ENCODE measurements at regions not wholly inside any gene's neighbourhood (a gene's known extent, or its start where the extent isn't known, plus 50 kb on each side); places are given as distances from the start of the nearest gene placed in this dataset.

DNA sequence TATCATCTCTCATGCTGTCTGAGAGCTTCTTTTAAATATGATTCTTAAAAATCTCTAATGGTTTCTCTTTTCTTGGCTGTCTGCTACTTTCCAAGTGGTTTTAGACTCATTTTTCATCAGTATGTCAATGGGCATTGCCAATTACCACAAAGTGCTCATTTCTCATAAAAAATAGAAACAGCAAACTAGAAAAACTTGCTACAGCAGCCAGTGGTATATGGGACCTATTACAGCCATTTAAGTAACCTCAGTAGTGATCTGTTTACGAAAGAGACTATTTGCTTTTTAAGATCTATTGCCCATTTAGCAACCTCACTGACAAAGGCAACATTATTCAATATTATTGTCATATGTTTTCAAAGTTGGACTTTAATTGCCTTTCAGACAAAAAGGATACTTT is 207.1 kb upstream of the RHOBTB1 start:
- H2BK5ac ChIP-seq (ENCODE audit: low read depth, low read length, poor library complexity) = no peak overlapping the region
- no peak overlapping the region for H3K4me2 ChIP-seq (ENCODE audit: low read length)
- no peak overlapping the region for H4K8ac ChIP-seq (ENCODE audit: low read depth, low read length)
- no peak overlapping the region for H3K27ac ChIP-seq (ENCODE audit: low read depth, low read length)
- no peaks in the 10 kb centered on the region for H3K4me1 ChIP-seq (ENCODE audit: control insufficient read depth in 1 of 2, insufficient read depth in 2 of 2, low read length in 2 of 2)
- H2AK5ac ChIP-seq (ENCODE audit: low read length) = no peak overlapping the region
- no peak overlapping the region for H3K18ac ChIP-seq (ENCODE audit: low read length)
- H2AFZ ChIP-seq (ENCODE audit: insufficient read depth, low read length, poor library complexity) = no peak overlapping the region
- DNase-seq = no peak
- no peaks in the 10 kb centered on the region for H3K79me1 ChIP-seq (ENCODE audit: low read length)
- H3K4ac ChIP-seq (ENCODE audit: low read depth, low read length) = no peak overlapping the region
- no peak overlapping the region for H3K23ac ChIP-seq (ENCODE audit: low read length)
- H4K91ac ChIP-seq (ENCODE audit: low read depth, low read length) = no peak overlapping the region
- H2BK12ac ChIP-seq (ENCODE audit: low read length) = no peak overlapping the region
- no peak overlapping the region for H3K4me3 ChIP-seq (ENCODE audit: low read depth, low read length)
- no peaks in the 10 kb centered on the region for H3K27me3 ChIP-seq (ENCODE audit: insufficient read depth, low read length)
- H3K36me3 ChIP-seq (ENCODE audit: control insufficient read depth in 1 of 2, insufficient read depth in 2 of 2, low read length in 2 of 2) = no peaks in the 10 kb centered on the region
- H3K79me2 ChIP-seq (ENCODE audit: control insufficient read depth, insufficient read depth, low read length, poor library complexity) = no peaks in the 10 kb centered on the region
- no peak overlapping the region for H3K9ac ChIP-seq (ENCODE audit: low read length)
- H3K14ac ChIP-seq (ENCODE audit: low read length) = no peak overlapping the region
- H2BK120ac ChIP-seq (ENCODE audit: insufficient read depth, low read length, poor library complexity) = no peak overlapping the region
- H3K9me3 ChIP-seq (ENCODE audit: insufficient read depth, low read depth, low read length) = no peaks in the 10 kb centered on the region
- WGBS (ENCODE audit: extremely low coverage, insufficient coverage, insufficient read length) = no CpG with 5 or more reads among the region's 1 CpG
- H4K12ac ChIP-seq (ENCODE audit: low read depth, low read length) = no peak overlapping the region

DNA sequence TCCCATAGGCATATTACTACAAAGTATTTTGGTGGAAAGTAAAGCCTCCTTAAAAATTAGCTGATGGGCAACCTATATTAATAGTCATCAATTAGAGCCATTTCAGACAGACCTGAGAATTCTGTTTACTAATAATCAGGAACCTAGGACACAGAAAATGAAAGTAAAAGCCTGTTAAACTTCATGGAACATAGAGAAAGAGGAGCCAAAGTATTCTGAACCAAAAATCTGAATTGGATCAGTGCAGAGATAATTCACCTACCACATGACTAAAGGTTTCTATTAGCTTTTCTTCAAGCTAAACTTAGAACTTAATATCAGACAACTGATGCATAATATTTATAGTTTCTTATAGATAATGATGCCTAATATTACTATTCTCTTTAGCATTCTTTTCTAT is 204.5 kb upstream of the RHOBTB1 start:
- no peak overlapping the region for H3K14ac ChIP-seq (ENCODE audit: low read length)
- no peaks in the 10 kb centered on the region for H3K79me1 ChIP-seq (ENCODE audit: low read length)
- H2AFZ ChIP-seq (ENCODE audit: insufficient read depth, low read length, poor library complexity) = no peak overlapping the region
- no peak overlapping the region for H3K23ac ChIP-seq (ENCODE audit: low read length)
- no peak overlapping the region for H2BK120ac ChIP-seq (ENCODE audit: insufficient read depth, low read length, poor library complexity)
- no peak for DNase-seq
- H3K79me2 ChIP-seq (ENCODE audit: control insufficient read depth, insufficient read depth, low read length, poor library complexity) = no peaks in the 10 kb centered on the region
- no peak overlapping the region for H4K12ac ChIP-seq (ENCODE audit: low read depth, low read length)
- H3K27me3 ChIP-seq (ENCODE audit: insufficient read depth, low read length) = no peaks in the 10 kb centered on the region
- H3K9me3 ChIP-seq (ENCODE audit: insufficient read depth, low read depth, low read length) = no peaks in the 10 kb centered on the region
- no peak overlapping the region for H3K9ac ChIP-seq (ENCODE audit: low read length)
- H4K91ac ChIP-seq (ENCODE audit: low read depth, low read length) = no peak overlapping the region
- H3K4me3 ChIP-seq (ENCODE audit: low read depth, low read length) = no peak overlapping the region
- H2BK5ac ChIP-seq (ENCODE audit: low read depth, low read length, poor library complexity) = no peak overlapping the region
- H3K4ac ChIP-seq (ENCODE audit: low read depth, low read length) = no peak overlapping the region
- no peak overlapping the region for H2BK12ac ChIP-seq (ENCODE audit: low read length)
- no peaks in the 10 kb centered on the region for H3K36me3 ChIP-seq (ENCODE audit: control insufficient read depth in 1 of 2, insufficient read depth in 2 of 2, low read length in 2 of 2)
- no peaks in the 10 kb centered on the region for H3K4me1 ChIP-seq (ENCODE audit: control insufficient read depth in 1 of 2, insufficient read depth in 2 of 2, low read length in 2 of 2)
- no peak overlapping the region for H3K27ac ChIP-seq (ENCODE audit: low read depth, low read length)
- no peak overlapping the region for H3K4me2 ChIP-seq (ENCODE audit: low read length)
- H4K8ac ChIP-seq (ENCODE audit: low read depth, low read length) = no peak overlapping the region
- H3K18ac ChIP-seq (ENCODE audit: low read length) = no peak overlapping the region
- no peak overlapping the region for H2AK5ac ChIP-seq (ENCODE audit: low read length)

DNA sequence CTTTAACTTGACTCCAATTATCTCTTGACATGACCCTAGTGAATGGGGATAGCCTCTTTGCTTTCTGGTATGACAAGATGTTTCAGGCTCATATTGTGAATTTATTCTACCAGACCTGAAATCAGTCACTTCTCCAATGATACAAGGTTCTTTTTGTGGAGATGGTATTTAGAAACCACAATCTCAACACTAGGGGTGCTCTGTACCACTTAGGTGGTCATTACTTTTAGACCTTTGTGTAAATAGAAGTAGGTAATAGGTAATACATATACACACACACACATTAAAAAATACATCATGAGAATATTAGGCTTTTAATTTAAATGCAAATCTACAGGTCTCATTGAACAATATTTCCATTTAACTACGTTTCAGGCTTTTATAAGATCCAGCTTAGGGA is 199.0 kb upstream of the RHOBTB1 start:
- Histone ChIP-seq H2AK5ac (ENCODE audit: low read length) (no peak overlapping the region), H2AFZ (ENCODE audit: insufficient read depth, low read length, poor library complexity) (no peak overlapping the region), H2BK120ac (ENCODE audit: insufficient read depth, low read length, poor library complexity) (no peak overlapping the region), H3K23ac (ENCODE audit: low read length) (no peak overlapping the region), H3K79me2 (ENCODE audit: control insufficient read depth, insufficient read depth, low read length, poor library complexity) (no peaks in the 10 kb centered on the region), H3K18ac (ENCODE audit: low read length) (no peak overlapping the region), H2BK12ac (ENCODE audit: low read length) (no peak overlapping the region), H4K12ac (ENCODE audit: low read depth, low read length) (no peak overlapping the region), H3K27ac (ENCODE audit: low read depth, low read length) (no peak overlapping the region), H4K8ac (ENCODE audit: low read depth, low read length) (no peak overlapping the region), H3K36me3 (ENCODE audit: control insufficient read depth in 1 of 2, insufficient read depth in 2 of 2, low read length in 2 of 2) (no peaks in the 10 kb centered on the region), H3K9ac (ENCODE audit: low read length) (no peak overlapping the region), H3K4me3 (ENCODE audit: low read depth, low read length) (no peak overlapping the region), H2BK5ac (ENCODE audit: low read depth, low read length, poor library complexity) (no peak overlapping the region), H3K4ac (ENCODE audit: low read depth, low read length) (no peak overlapping the region), H3K14ac (ENCODE audit: low read length) (no peak overlapping the region), H3K4me1 (ENCODE audit: control insufficient read depth in 1 of 2, insufficient read depth in 2 of 2, low read length in 2 of 2) (no peaks in the 10 kb centered on the region), H3K9me3 (ENCODE audit: insufficient read depth, low read depth, low read length) (no peaks in the 10 kb centered on the region), H3K79me1 (ENCODE audit: low read length) (no peaks in the 10 kb centered on the region), H3K4me2 (ENCODE audit: low read length) (no peak overlapping the region), H3K27me3 (ENCODE audit: insufficient read depth, low read length) (no peaks in the 10 kb centered on the region), H4K91ac (ENCODE audit: low read depth, low read length) (no peak overlapping the region)
- no peak for DNase-seq
- no CpG with 5 or more reads among the region's 1 CpG for whole genome bisulfite sequencing (ENCODE audit: extremely low coverage, insufficient coverage, insufficient read length)

DNA sequence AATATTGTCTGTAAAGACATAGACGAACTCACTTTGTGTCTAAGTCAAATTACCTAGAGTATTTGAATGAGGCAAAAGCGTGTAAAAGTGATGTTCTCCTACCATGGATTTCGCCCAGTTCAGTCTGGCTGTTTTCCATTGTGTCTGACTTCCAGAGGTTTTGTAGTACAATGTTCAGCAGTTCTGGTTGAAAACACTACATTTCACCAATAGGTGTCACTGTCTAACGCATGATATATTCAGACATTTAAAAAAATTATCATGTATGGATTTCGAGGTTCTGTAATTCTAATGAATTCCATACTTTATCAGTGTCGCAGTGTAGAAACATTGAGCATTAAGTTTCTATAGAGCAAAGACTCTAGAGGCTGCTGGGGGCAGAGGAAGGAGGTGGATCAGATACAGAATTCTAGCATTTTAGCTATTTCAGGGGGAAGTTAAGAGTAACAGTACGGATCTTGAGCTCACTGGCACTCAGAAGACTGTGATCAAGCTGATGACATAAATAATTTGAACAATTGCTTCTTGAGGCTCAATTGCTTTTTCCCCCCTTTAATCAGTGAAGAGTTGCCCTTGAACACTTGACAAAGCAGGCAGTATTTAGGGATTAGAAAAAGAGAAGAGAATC is 196.9 kb upstream of the RHOBTB1 start:
- Histone ChIP-seq H4K91ac (ENCODE audit: low read depth, low read length) (no peak overlapping the region), H3K9me3 (ENCODE audit: insufficient read depth, low read depth, low read length) (no peaks in the 10 kb centered on the region), H4K8ac (ENCODE audit: low read depth, low read length) (no peak overlapping the region), H3K18ac (ENCODE audit: low read length) (no peak overlapping the region), H3K79me1 (ENCODE audit: low read length) (no peaks in the 10 kb centered on the region), H3K4ac (ENCODE audit: low read depth, low read length) (no peak overlapping the region), H2BK120ac (ENCODE audit: insufficient read depth, low read length, poor library complexity) (no peak overlapping the region), H3K4me2 (ENCODE audit: low read length) (no peak overlapping the region), H2BK5ac (ENCODE audit: low read depth, low read length, poor library complexity) (no peak overlapping the region), H3K27me3 (ENCODE audit: insufficient read depth, low read length) (no peaks in the 10 kb centered on the region), H3K9ac (ENCODE audit: low read length) (no peak overlapping the region), H2AFZ (ENCODE audit: insufficient read depth, low read length, poor library complexity) (no peak overlapping the region), H3K36me3 (ENCODE audit: control insufficient read depth in 1 of 2, insufficient read depth in 2 of 2, low read length in 2 of 2) (no peaks in the 10 kb centered on the region), H3K79me2 (ENCODE audit: control insufficient read depth, insufficient read depth, low read length, poor library complexity) (no peaks in the 10 kb centered on the region), H3K23ac (ENCODE audit: low read length) (no peak overlapping the region), H3K27ac (ENCODE audit: low read depth, low read length) (no peak overlapping the region), H2BK12ac (ENCODE audit: low read length) (no peak overlapping the region), H4K12ac (ENCODE audit: low read depth, low read length) (no peak overlapping the region), H3K4me1 (ENCODE audit: control insufficient read depth in 1 of 2, insufficient read depth in 2 of 2, low read length in 2 of 2) (no peaks in the 10 kb centered on the region), H3K4me3 (ENCODE audit: low read depth, low read length) (no peak overlapping the region), H3K14ac (ENCODE audit: low read length) (no peak overlapping the region), H2AK5ac (ENCODE audit: low read length) (no peak overlapping the region)
- peak in 1 of 2 donors; percentile 74 for DNase-seq
- whole genome bisulfite sequencing (ENCODE audit: extremely low coverage, insufficient coverage, insufficient read length) = no CpG with 5 or more reads among the region's 7 CpGs

Measured in trophoblast cell (in vitro differentiated cells and primary cell).